AG04449 (cell line): ENCODE measurements at regions not wholly inside any gene's neighbourhood (a gene's known extent, or its start where the extent isn't known, plus 50 kb on each side); places are given as distances from the start of the nearest gene placed in this dataset.

Experiments
- CTCF ChIA-PET: fragments of 350-600 bp; formaldehyde crosslinking; extraction: SDS; loops from one replicate; lab custom pipeline; 2021; ENCODE audit warnings: antibody characterized with exemption; lab: Yijun Ruan, JAX
- POLR2A ChIA-PET: fragments of 400-600, 350-600 bp; formaldehyde crosslinking; extraction: SDS; loops from one replicate; lab custom pipeline; 2020; ENCODE audit warnings: antibody characterized with exemption, inconsistent platforms; lab: Yijun Ruan, JAX
- DNase-seq: peaks from one replicate; pipeline ENCODE4 v3.0.0-alpha.2; 2010; ENCODE audit warnings: low read depth, low spot score
- H3K4me3 ChIP-seq: 2 replicates; pipeline ENCODE4 v1.5.1; 2011; ENCODE audit warnings: low read depth, mild to moderate bottlenecking, control low read depth, low read length
- CTCF ChIP-seq: IDR thresholded peaks from one replicate; pipeline ENCODE4 v1.5.1; 2011; ENCODE audit warnings: mild to moderate bottlenecking, moderate library complexity, low read length, control low read depth, inconsistent platforms; ENCODE audit not compliant: insufficient read depth; ENCODE audit errors: missing control alignments

GRCh38 chr12:34290381-34290995 is 268.2 kb downstream of the ALG10 start:
- ChIA-PET CTCF (no interaction called here), POLR2A (no interaction called here)
- no peak overlapping the region for H3K4me3 ChIP-seq
- no peak for TF ChIP-seq CTCF
- no peak for DNase-seq

- no peak for DNase-seq
- TF ChIP-seq CTCF: no peak
- ChIA-PET CTCF (no interaction called here), POLR2A (no interaction called here)
- H3K4me3 ChIP-seq: no peak overlapping the region
Measured at GRCh38 chr12:34291001-34291400, 268.7 kb downstream of the ALG10 start.

GRCh38 chr12:34291426-34291901 is 269.2 kb downstream of the ALG10 start:
- ChIA-PET POLR2A (no interaction called here), CTCF (no interaction called here)
- no peak overlapping the region for H3K4me3 ChIP-seq
- TF ChIP-seq CTCF: no peak
- no peak for DNase-seq

GRCh38 chr12:34292736-34293625 is 270.7 kb downstream of the ALG10 start:
- ChIA-PET CTCF (no interaction called here), POLR2A (no interaction called here)
- no peak for TF ChIP-seq CTCF
- no peak overlapping the region for H3K4me3 ChIP-seq
- DNase-seq: no peak

- no peak overlapping the region for H3K4me3 ChIP-seq
- POLR2A ChIA-PET: no interaction called here
- CTCF ChIA-PET: no interaction called here
- DNase-seq: no peak
- no peak for TF ChIP-seq CTCF
Measured at GRCh38 chr12:34294137-34294536, 271.8 kb downstream of the ALG10 start.

- no peak overlapping the region for H3K4me3 ChIP-seq
- POLR2A ChIA-PET: no interaction called here
- CTCF ChIA-PET: no interaction called here
- TF ChIP-seq CTCF: no peak
- DNase-seq: no peak
Measured at GRCh38 chr12:34294671-34295365, 272.5 kb downstream of the ALG10 start.
